Spinal cord (tissue), 9 donors: ENCODE measurements at regions not wholly inside any gene's neighbourhood (a gene's known extent, or its start where the extent isn't known, plus 50 kb on each side); places are given as distances from the start of the nearest gene placed in this dataset.

Experiments used
- DNase-seq, 6 donors: peaks; one replicate each; pipeline versions ENCODE4 v3.0.0 to v3.0.0-alpha.2; 2013 to 2015; ENCODE audit warnings: low spot score in 6 of 6, low read depth in 4 of 6
- H3K27ac ChIP-seq: one replicate; pipeline ENCODE4 v1.5.1; 2013; ENCODE audit warnings: low read depth, low read length, control low read depth
- H3K27me3 ChIP-seq: one replicate; pipeline ENCODE4 v1.6.1; 2013; ENCODE audit warnings: low read length; ENCODE audit not compliant: control insufficient read depth, insufficient read depth
- H3K36me3 ChIP-seq: one replicate; pipeline ENCODE4 v1.6.1; 2013; ENCODE audit warnings: low read length; ENCODE audit not compliant: control insufficient read depth, insufficient read depth
- H3K4me1 ChIP-seq: one replicate; pipeline ENCODE4 v1.6.1; 2013; ENCODE audit warnings: low read length; ENCODE audit not compliant: control insufficient read depth, insufficient read depth
- H3K4me3 ChIP-seq: one replicate; pipeline ENCODE4 v1.5.1; 2013; ENCODE audit warnings: low read depth, low read length, control low read depth
- H3K9me3 ChIP-seq: one replicate; pipeline ENCODE4 v1.6.1; 2013; ENCODE audit warnings: low read length; ENCODE audit not compliant: control insufficient read depth, insufficient read depth
- WGBS: methylation state at CpG from one replicate; pipeline ENCODE4 v1.1.5; 2013; ENCODE audit warnings: missing lambda C conversion rate; ENCODE audit not compliant: insufficient coverage; 5-methylcytosine and 5-hydroxymethylcytosine counted together
- donor health status: healthy.

DNA sequence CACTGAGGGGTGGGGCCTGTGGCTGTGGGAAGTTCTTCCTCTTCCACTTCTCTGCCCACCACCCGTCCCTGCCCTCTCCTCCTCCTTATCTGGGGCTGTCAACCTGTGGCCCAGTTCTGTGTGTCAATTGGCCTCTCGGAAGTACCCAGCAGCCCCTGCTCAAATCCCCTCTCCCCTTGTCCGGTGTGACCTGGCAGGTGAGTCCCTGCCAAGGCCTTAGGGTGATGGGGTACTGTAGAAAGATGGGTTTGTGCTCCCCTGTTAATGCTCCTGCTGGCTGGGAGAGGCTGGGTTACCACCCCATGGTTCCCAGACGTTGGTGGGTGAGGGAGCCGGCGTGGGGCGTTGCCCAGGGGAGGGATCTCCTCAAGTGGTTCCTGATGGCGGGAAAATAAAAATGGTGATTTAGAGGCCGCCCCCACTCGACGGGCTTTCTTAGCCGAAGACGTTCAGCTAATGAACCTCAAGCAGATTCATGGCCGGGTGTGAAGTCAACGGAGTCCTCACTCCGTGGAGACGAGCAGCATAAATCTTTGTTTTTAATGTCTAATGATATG is 141.2 kb downstream of the URI1 start:
- Histone ChIP-seq H3K4me1 (peaks cover 8% of the 10 kb centered on the region), H3K27me3 (no peaks in the 10 kb centered on the region), H3K9me3 (no peaks in the 10 kb centered on the region), H3K4me3 (no peak overlapping the region), H3K36me3 (no peaks in the 10 kb centered on the region), H3K27ac (no peak overlapping the region)
- WGBS = 51% methylated on average over 9 of the region's 17 CpGs
- no peak for DNase-seq

GRCh38 chr19:30083701-30084156 is 141.7 kb downstream of the URI1 start:
- no peaks in the 10 kb centered on the region for H3K36me3 ChIP-seq
- DNase-seq = no peak
- WGBS = 62% methylated on average over 8 of the region's 12 CpGs

GRCh38 chr19:30084390-30084819 is 142.4 kb downstream of the URI1 start:
- no peaks in the 10 kb centered on the region for H3K27me3 ChIP-seq
- H3K36me3 ChIP-seq = no peaks in the 10 kb centered on the region
- WGBS = 84% methylated on average over 11 of the region's 12 CpGs
- H3K4me1 ChIP-seq = peaks cover 8% of the 10 kb centered on the region
- no peaks in the 10 kb centered on the region for H3K9me3 ChIP-seq
- DNase-seq = peak in 2 of 6 donors; percentile 22 to 43
- H3K27ac ChIP-seq = no peak overlapping the region
- H3K4me3 ChIP-seq = no peak overlapping the region

More at GRCh38 chr19:30083701-30084156, 141.7 kb downstream of the URI1 start:
- Histone ChIP-seq H3K9me3 (no peaks in the 10 kb centered on the region), H3K27me3 (no peaks in the 10 kb centered on the region), H3K4me3 (no peak overlapping the region), H3K4me1 (peaks cover 8% of the 10 kb centered on the region), H3K27ac (no peak overlapping the region)

- Histone ChIP-seq H3K9me3 (no peaks in the 10 kb centered on the region), H3K4me1 (peaks cover 8% of the 10 kb centered on the region), H3K27ac (no peak overlapping the region), H3K4me3 (no peak overlapping the region), H3K27me3 (no peaks in the 10 kb centered on the region), H3K36me3 (no peaks in the 10 kb centered on the region)
- 34% methylated on average over 10 of the region's 10 CpGs for WGBS
- DNase-seq = peak in 3 of 6 donors; percentile 19 to 64 (median 52)
Observed at GRCh38 chr19:30085394-30085793, 143.4 kb downstream of the URI1 start.

- no peaks in the 10 kb centered on the region for H3K36me3 ChIP-seq
- peaks cover 8% of the 10 kb centered on the region for H3K4me1 ChIP-seq
- H3K27ac ChIP-seq = no peak overlapping the region
- WGBS = 86% methylated on average over 3 of the region's 5 CpGs
- no peaks in the 10 kb centered on the region for H3K9me3 ChIP-seq
- no peak overlapping the region for H3K4me3 ChIP-seq
- DNase-seq = no peak
- H3K27me3 ChIP-seq = no peaks in the 10 kb centered on the region
Observed at GRCh38 chr19:30086220-30086619, 144.2 kb downstream of the URI1 start.

DNA sequence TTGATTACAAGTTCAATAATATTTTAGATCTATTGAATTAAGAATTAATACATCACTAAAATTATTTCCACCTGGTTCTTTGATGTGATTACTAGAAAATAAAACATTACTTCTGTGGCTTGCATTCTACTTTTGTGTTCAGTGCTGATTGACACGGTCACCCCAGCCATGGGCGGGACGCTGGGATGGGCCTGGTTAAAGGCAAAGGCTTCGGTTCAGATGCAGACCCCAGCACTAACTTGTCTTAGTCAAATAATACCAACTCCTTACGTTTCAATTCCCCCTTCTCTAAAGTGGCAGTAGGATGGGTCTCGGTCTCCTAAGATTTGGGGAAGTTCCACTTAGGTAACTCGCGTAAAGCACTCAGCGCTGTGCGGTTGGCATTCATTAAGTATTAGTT is 144.9 kb downstream of the URI1 start:
- Histone ChIP-seq H3K36me3 (no peaks in the 10 kb centered on the region), H3K9me3 (no peaks in the 10 kb centered on the region), H3K4me3 (no peak overlapping the region), H3K27ac (no peak overlapping the region), H3K27me3 (no peaks in the 10 kb centered on the region), H3K4me1 (peaks cover 8% of the 10 kb centered on the region)
- 90% methylated on average over 2 of the region's 10 CpGs for WGBS
- DNase-seq = no peak

DNA sequence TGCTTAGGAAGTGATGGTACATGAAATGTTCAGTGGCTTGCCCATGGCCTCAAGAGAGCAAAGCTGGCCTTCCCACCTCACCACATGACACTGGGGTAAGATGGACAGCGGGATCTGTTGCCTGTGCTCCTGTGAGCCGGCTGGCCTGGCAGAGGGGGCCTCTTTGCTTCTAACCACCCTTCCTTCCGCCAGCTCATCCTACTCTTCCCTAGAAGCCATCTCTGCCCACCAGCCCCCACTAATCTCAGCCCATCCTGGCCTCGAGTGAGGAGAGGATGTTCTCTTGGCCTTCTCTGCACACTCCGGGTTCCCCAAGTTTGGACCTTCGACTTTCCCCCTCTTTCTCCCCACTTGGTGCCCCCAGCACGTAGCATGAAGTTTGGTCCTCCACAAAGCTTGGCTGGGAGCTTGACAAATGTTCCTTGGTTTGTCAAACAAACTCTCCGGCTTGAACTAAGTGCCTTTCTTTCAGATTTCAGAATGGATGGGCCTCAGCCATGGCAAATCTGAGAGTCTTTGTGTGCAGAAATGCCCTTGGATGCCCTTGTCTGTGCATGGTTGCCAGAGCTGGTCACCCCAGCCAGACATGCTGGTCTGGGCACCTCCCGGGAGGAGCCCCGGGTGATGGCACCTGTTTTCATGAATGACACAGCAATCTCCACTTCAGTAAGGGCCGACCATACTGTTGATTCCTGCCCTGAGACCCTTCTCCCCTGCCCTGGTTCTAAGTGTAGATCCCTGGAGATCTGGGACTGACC is 145.5 kb downstream of the URI1 start:
- Histone ChIP-seq H3K36me3 (no peaks in the 10 kb centered on the region), H3K27ac (no peak overlapping the region), H3K4me1 (peaks cover 8% of the 10 kb centered on the region), H3K27me3 (no peaks in the 10 kb centered on the region), H3K4me3 (no peak overlapping the region), H3K9me3 (no peaks in the 10 kb centered on the region)
- 71% methylated on average over 10 of the region's 11 CpGs for WGBS
- no peak for DNase-seq

GRCh38 chr19:30088567-30088966 is 146.5 kb downstream of the URI1 start:
- H3K27ac ChIP-seq = no peak overlapping the region
- no peaks in the 10 kb centered on the region for H3K27me3 ChIP-seq
- H3K4me3 ChIP-seq = no peak overlapping the region
- peaks cover 8% of the 10 kb centered on the region for H3K4me1 ChIP-seq
- no peaks in the 10 kb centered on the region for H3K36me3 ChIP-seq
- DNase-seq = no peak
- 98% methylated on average over 7 of the region's 7 CpGs for WGBS
- no peaks in the 10 kb centered on the region for H3K9me3 ChIP-seq

GRCh38 chr19:30089086-30089665 is 147.1 kb downstream of the URI1 start:
- H3K4me3 ChIP-seq = no peak overlapping the region
- no peak for DNase-seq
- H3K27me3 ChIP-seq = no peaks in the 10 kb centered on the region
- H3K27ac ChIP-seq = no peak overlapping the region
- no peaks in the 10 kb centered on the region for H3K36me3 ChIP-seq
- no peaks in the 10 kb centered on the region for H3K9me3 ChIP-seq
- peaks cover 8% of the 10 kb centered on the region for H3K4me1 ChIP-seq
- WGBS = 84% methylated on average over 18 of the region's 20 CpGs
